BJ (cell line): ENCODE measurements at regions not wholly inside any gene's neighbourhood (a gene's known extent, or its start where the extent isn't known, plus 50 kb on each side); places are given as distances from the start of the nearest gene placed in this dataset.

ENCODE experiments used
- CTCF ChIA-PET: fragments of 350-600 bp; formaldehyde crosslinking; extraction: SDS; loops from one replicate; lab custom pipeline; 2021; ENCODE audit warnings: antibody characterized with exemption, inconsistent platforms; lab: Yijun Ruan, JAX
- POLR2A ChIA-PET: fragments of 300-600 bp; sonication (Branson Sonifier 250); formaldehyde crosslinking; extraction: SDS; loops from one replicate; lab custom pipeline; 2021; ENCODE audit warnings: antibody characterized with exemption; lab: Charles Lee
- DNase-seq: peaks from one replicate; pipeline ENCODE4 v3.0.0-alpha.2; 2011; ENCODE audit warnings: low read depth
- H3K27me3 ChIP-seq: 2 replicates; pipeline ENCODE4 v1.6.0; 2011; ENCODE audit warnings: low read length; ENCODE audit not compliant: control insufficient read depth, insufficient read depth
- H3K36me3 ChIP-seq: 2 replicates; pipeline ENCODE4 v1.5.1; 2011; ENCODE audit warnings: low read length; ENCODE audit not compliant: control insufficient read depth, insufficient read depth
- H3K4me3 ChIP-seq: 2 replicates; pipeline ENCODE4 v1.5.1; 2011; ENCODE audit warnings: low read depth, mild to moderate bottlenecking, control low read depth, low read length
- CTCF ChIP-seq: IDR thresholded peaks from 2 replicates; pipeline ENCODE4 v1.5.1; 2011; ENCODE audit warnings: low read depth, mild to moderate bottlenecking, control low read depth, inconsistent platforms, low read length, moderate library complexity; ENCODE audit not compliant: insufficient read depth

- TF ChIP-seq CTCF, result no peak
- H3K36me3 ChIP-seq, result no peaks in the 10 kb centered on the region
- no peaks in the 10 kb centered on the region for H3K27me3 ChIP-seq
- no peak overlapping the region for H3K4me3 ChIP-seq
- DNase-seq, result no peak
- POLR2A ChIA-PET, result no interaction called here
- CTCF ChIA-PET, result no interaction called here
Measured at GRCh38 chr15:29428925-29429573, 159.4 kb upstream of the NSMCE3 start.

- Histone ChIP-seq H3K4me3 (no peak overlapping the region), H3K27me3 (no peaks in the 10 kb centered on the region), H3K36me3 (no peaks in the 10 kb centered on the region)
- no peak for TF ChIP-seq CTCF
- no peak for DNase-seq
- CTCF ChIA-PET, result no interaction called here
- POLR2A ChIA-PET, result no interaction called here
Measured at GRCh38 chr15:29425864-29426263, 156.2 kb upstream of the NSMCE3 start.

- ChIA-PET CTCF (no interaction called here), POLR2A (no interaction called here)
- no peak overlapping the region for H3K4me3 ChIP-seq
- H3K27me3 ChIP-seq, result no peaks in the 10 kb centered on the region
- no peaks in the 10 kb centered on the region for H3K36me3 ChIP-seq
- DNase-seq, result no peak
- TF ChIP-seq CTCF, result no peak
Measured at GRCh38 chr15:29424118-29424517, 154.5 kb upstream of the NSMCE3 start.

- TF ChIP-seq CTCF, result no peak
- ChIA-PET POLR2A (no interaction called here), CTCF (no interaction called here)
- Histone ChIP-seq H3K27me3 (no peaks in the 10 kb centered on the region), H3K36me3 (no peaks in the 10 kb centered on the region), H3K4me3 (no peak overlapping the region)
- no peak for DNase-seq
Measured at GRCh38 chr15:29422606-29423005, 153.0 kb upstream of the NSMCE3 start.

GRCh38 chr15:29420188-29420587 lies 150.6 kb upstream of the NSMCE3 start:
- no peaks in the 10 kb centered on the region for H3K27me3 ChIP-seq
- H3K36me3 ChIP-seq, result no peaks in the 10 kb centered on the region
- no peak for TF ChIP-seq CTCF
- CTCF ChIA-PET, result no interaction called here
- DNase-seq, result no peak
- H3K4me3 ChIP-seq, result no peak overlapping the region
- POLR2A ChIA-PET, result no interaction called here
